ENCODE measurements at regions not wholly inside any gene's neighbourhood (a gene's known extent, or its start where the extent isn't known, plus 50 kb on each side); places are given as distances from the start of the nearest gene placed in this dataset.

DNA sequence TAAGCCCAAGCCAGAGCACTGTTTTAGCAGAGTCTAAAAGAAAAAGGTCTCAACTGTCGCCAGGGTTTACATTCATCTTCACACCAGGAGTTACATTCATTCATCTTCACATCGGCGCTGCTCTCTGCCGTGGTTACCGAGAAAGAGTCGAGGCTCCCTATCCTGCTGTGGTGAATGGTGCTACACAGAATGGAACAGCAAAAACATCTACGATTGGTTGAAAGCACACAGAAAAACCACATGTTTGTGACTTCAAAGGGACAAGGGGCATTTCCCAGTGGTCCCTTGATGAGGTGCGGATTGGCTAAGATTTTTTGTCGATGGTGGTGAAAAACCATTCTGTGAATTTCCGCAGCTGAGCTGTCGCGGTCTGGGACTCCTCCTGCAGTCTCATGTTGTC lies 231.1 kb downstream of the SIPA1L2 start:
- no peak for TF ChIP-seq SIN3A (IDR thresholded peaks at IDR 0.05; ENCODE audit: borderline replicate concordance, low read depth, low read length)
- TF ChIP-seq, protein P1, sequence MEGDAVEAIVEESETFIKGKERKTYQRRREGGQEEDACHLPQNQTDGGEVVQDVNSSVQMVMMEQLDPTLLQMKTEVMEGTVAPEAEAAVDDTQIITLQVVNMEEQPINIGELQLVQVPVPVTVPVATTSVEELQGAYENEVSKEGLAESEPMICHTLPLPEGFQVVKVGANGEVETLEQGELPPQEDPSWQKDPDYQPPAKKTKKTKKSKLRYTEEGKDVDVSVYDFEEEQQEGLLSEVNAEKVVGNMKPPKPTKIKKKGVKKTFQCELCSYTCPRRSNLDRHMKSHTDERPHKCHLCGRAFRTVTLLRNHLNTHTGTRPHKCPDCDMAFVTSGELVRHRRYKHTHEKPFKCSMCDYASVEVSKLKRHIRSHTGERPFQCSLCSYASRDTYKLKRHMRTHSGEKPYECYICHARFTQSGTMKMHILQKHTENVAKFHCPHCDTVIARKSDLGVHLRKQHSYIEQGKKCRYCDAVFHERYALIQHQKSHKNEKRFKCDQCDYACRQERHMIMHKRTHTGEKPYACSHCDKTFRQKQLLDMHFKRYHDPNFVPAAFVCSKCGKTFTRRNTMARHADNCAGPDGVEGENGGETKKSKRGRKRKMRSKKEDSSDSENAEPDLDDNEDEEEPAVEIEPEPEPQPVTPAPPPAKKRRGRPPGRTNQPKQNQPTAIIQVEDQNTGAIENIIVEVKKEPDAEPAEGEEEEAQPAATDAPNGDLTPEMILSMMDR (IDR thresholded peaks at IDR 0.05): no peak
- no peak for TF ChIP-seq POLR2AphosphoS5 (IDR thresholded peaks at IDR 0.05; ENCODE audit: low read depth, low read length)
- TF ChIP-seq EP300 (IDR thresholded peaks at IDR 0.05; ENCODE audit: borderline replicate concordance in 1 of 2, low read depth in 1 of 2, low read length in 1 of 2): no peak
- no peak for TF ChIP-seq SMC3 (IDR thresholded peaks at IDR 0.05; ENCODE audit: low read depth, low read length)
- no peak for TF ChIP-seq RFX5 (IDR thresholded peaks at IDR 0.05; ENCODE audit: low read length)
- TF ChIP-seq FOXJ3 (CRISPR knock-in tag; IDR thresholded peaks at IDR 0.05): no peak
- TF ChIP-seq, protein P2, sequence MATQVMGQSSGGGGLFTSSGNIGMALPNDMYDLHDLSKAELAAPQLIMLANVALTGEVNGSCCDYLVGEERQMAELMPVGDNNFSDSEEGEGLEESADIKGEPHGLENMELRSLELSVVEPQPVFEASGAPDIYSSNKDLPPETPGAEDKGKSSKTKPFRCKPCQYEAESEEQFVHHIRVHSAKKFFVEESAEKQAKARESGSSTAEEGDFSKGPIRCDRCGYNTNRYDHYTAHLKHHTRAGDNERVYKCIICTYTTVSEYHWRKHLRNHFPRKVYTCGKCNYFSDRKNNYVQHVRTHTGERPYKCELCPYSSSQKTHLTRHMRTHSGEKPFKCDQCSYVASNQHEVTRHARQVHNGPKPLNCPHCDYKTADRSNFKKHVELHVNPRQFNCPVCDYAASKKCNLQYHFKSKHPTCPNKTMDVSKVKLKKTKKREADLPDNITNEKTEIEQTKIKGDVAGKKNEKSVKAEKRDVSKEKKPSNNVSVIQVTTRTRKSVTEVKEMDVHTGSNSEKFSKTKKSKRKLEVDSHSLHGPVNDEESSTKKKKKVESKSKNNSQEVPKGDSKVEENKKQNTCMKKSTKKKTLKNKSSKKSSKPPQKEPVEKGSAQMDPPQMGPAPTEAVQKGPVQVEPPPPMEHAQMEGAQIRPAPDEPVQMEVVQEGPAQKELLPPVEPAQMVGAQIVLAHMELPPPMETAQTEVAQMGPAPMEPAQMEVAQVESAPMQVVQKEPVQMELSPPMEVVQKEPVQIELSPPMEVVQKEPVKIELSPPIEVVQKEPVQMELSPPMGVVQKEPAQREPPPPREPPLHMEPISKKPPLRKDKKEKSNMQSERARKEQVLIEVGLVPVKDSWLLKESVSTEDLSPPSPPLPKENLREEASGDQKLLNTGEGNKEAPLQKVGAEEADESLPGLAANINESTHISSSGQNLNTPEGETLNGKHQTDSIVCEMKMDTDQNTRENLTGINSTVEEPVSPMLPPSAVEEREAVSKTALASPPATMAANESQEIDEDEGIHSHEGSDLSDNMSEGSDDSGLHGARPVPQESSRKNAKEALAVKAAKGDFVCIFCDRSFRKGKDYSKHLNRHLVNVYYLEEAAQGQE (IDR thresholded peaks at IDR 0.05; ENCODE audit: low read depth, low read length): no peak

Measured in SK-N-SH (cell line).